22Rv1 (cell line): ENCODE measurements at regions not wholly inside any gene's neighbourhood (a gene's known extent, or its start where the extent isn't known, plus 50 kb on each side); places are given as distances from the start of the nearest gene placed in this dataset.

Source experiments
- H3K27ac ChIP-seq: fragments of 450-650 bp; 2 replicates; pipeline ENCODE4 v1.5.1; 2017
- CTCF ChIP-seq: fragments of 450-650 bp; IDR thresholded peaks from 2 replicates; pipeline ENCODE4 v1.5.1; 2017; ENCODE audit warnings: mild to moderate bottlenecking
- ZFX ChIP-seq: fragments of 450-650 bp; IDR thresholded peaks from 2 replicates; pipeline ENCODE4 v1.6.1; 2017; ENCODE audit warnings: antibody characterized with exemption, borderline replicate concordance

DNA sequence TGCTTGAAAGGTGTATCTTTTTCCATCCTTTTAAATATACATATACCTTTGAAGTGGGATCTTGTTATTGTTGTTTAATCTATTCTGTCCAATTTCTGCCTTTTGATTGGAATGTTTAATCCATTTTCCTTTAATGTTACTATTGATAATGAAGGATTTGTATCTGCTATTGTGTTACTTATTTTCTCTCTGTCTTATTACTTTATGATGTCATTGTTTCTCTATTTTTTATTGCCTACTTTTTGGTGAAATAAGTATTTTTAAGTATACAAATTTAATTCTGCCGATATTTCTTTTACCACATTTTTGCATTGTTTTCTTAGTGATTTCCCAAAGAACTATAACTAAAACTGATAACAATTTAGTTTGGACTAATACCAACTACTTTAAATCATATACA lies 121.8 kb downstream of the RASSF9 start:
- no peak overlapping the region for H3K27ac ChIP-seq
- no peak for TF ChIP-seq ZFX
- TF ChIP-seq CTCF: no peak

GRCh38 chr12:85720308-85721033 lies 115.7 kb downstream of the RASSF9 start:
- TF ChIP-seq ZFX (no peak), CTCF (no peak)
- no peak overlapping the region for H3K27ac ChIP-seq

GRCh38 chr12:85725991-85726390 lies 110.2 kb downstream of the RASSF9 start:
- no peak overlapping the region for H3K27ac ChIP-seq
- TF ChIP-seq ZFX: no peak

GRCh38 chr12:85733221-85733840 lies 102.9 kb downstream of the RASSF9 start:
- no peak overlapping the region for H3K27ac ChIP-seq
- TF ChIP-seq CTCF (no peak), ZFX (no peak)

- TF ChIP-seq ZFX (no peak), CTCF (no peak)
- no peak overlapping the region for H3K27ac ChIP-seq
These were observed 102.2 kb downstream of the RASSF9 start for GRCh38 chr12:85733984-85734383.

GRCh38 chr12:85740186-85740585 lies 96.0 kb downstream of the RASSF9 start:
- H3K27ac ChIP-seq: no peak overlapping the region
- TF ChIP-seq ZFX (no peak), CTCF (no peak)

DNA sequence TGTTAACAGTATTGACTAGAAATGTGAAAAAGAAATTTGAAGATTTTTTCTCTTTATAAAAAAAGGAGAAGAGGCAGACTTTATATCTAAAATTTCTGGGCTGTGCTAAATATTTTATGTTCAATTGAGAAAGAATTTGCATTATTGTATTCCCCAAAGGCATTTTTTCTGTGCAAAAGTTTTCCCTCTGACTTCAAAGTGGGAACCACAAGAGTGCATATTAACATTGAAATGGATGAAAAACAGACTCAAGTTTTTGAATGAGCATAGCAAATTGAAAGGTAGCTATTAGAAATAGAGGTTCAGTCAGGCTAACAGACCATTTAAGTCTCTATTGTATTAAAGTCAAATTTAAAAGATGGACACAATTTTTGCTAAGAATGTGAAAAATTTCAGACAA lies 95.2 kb downstream of the RASSF9 start:
- H3K27ac ChIP-seq: no peak overlapping the region
- TF ChIP-seq ZFX (no peak), CTCF (no peak)
